HepG2 (cell line): ENCODE measurements at regions not wholly inside any gene's neighbourhood (a gene's known extent, or its start where the extent isn't known, plus 50 kb on each side); places are given as distances from the start of the nearest gene placed in this dataset.

Experiments
- ATAC-seq: fragments of 200-7000 bp; cut with Tn5 transposase; 3 replicates; pipeline ENCODE4 v1.9.1; 2020; ENCODE audit warnings: mild to moderate bottlenecking, moderate library complexity
- BruUV-seq: library from RNA; stranded (reverse); fragments of 400-500 nt; replicated peaks from 2 replicates; lab custom pipeline; 2021; lab: Mats Ljungman, UMichigan
- CTCF ChIA-PET: fragments of 300-600 bp; formaldehyde crosslinking; extraction: SDS; loops from one replicate; lab custom pipeline; 2021; ENCODE audit warnings: low total read pairs, inconsistent platforms, low intra/inter-chr PET ratio; lab: Yijun Ruan, JAX
- POLR2A ChIA-PET: fragments of 350-600 bp; sonication (Branson Sonifier 250); formaldehyde crosslinking; loops from one replicate; lab custom pipeline; 2020; ENCODE audit warnings: antibody characterized with exemption, inconsistent platforms; lab: Yijun Ruan, JAX
- DNase-seq: peaks from one replicate; pipeline ENCODE4 v3.0.0-alpha.2; 2015; ENCODE audit warnings: low spot score
- FAIRE-seq: peaks from 3 replicates; lab custom pipeline; 2011; peaks lifted over from hg19 to GRCh38; lab: Jason Lieb, UNC
- H2AFZ ChIP-seq: one replicate; pipeline ENCODE4 v1.6.1; 2011; ENCODE audit warnings: low read length, inconsistent platforms
- H3K27ac ChIP-seq: fragments of 300-600 bp; 3 replicates; pipeline ENCODE4 v1.8.0; 2011; ENCODE audit warnings: mixed run types, mild to moderate bottlenecking, mixed read lengths, low read length, inconsistent platforms; ENCODE audit not compliant: insufficient read depth; ENCODE audit errors: extremely low read length
- H3K27me3 ChIP-seq, 2 experiments: fragments of 200-600 bp in 1 of 2; 2 replicates in 1 of 2; 3 replicates in 1 of 2; pipeline versions ENCODE4 v1.6.0 to v1.8.0; 2011; ENCODE audit warnings: low read length in 2 of 2, mild to moderate bottlenecking in 2 of 2, moderate library complexity in 2 of 2, inconsistent platforms in 1 of 2; ENCODE audit not compliant: insufficient read depth in 2 of 2, control insufficient read depth in 1 of 2
- H3K36me3 ChIP-seq, 2 experiments: fragments of 200-600 bp in 1 of 2; replicated peaks in 1 of 2; 2 replicates in 1 of 2; 3 replicates in 1 of 2; pipeline versions ENCODE4 v1.5.1 to v1.8.0; 2011; ENCODE audit warnings: low read length in 2 of 2, inconsistent platforms in 1 of 2; ENCODE audit not compliant: insufficient read depth in 2 of 2, control insufficient read depth in 1 of 2
- H3K4me1 ChIP-seq: 2 replicates; pipeline ENCODE4 v1.5.1; 2012; ENCODE audit warnings: low read length, inconsistent platforms; ENCODE audit not compliant: insufficient read depth
- H3K4me2 ChIP-seq: 2 replicates; pipeline ENCODE4 v1.6.0; 2011; ENCODE audit warnings: low read depth, low read length, inconsistent platforms
- H3K4me3 ChIP-seq, 3 experiments: fragments of 200-600 bp in 1 of 3; sonication (generic), shearing (Covaris generic) in 1 of 3; replicated peaks in 1 of 3; 2 replicates each; pipeline ENCODE4 v1.5.1; 2011 to 2016; ENCODE audit warnings: low read length in 3 of 3, inconsistent platforms in 2 of 3, low read depth in 2 of 3, mild to moderate bottlenecking in 2 of 3, control low read depth in 1 of 3, mixed read lengths in 1 of 3; ENCODE audit not compliant: insufficient read depth in 1 of 3
- H3K79me2 ChIP-seq: one replicate; pipeline ENCODE4 v1.6.1; 2011; ENCODE audit warnings: low read length, inconsistent platforms; ENCODE audit not compliant: insufficient read depth
- H3K9ac ChIP-seq: 2 replicates; pipeline ENCODE4 v1.6.0; 2011; ENCODE audit warnings: mild to moderate bottlenecking, low read depth, low read length, inconsistent platforms; ENCODE audit not compliant: insufficient read depth
- H3K9me3 ChIP-seq: 2 replicates; pipeline ENCODE4 v1.5.1; 2012; ENCODE audit warnings: mild to moderate bottlenecking, low read length
- H4K20me1 ChIP-seq: 2 replicates; pipeline ENCODE4 v1.6.0; 2011; ENCODE audit warnings: inconsistent platforms, mild to moderate bottlenecking, low read length, moderate library complexity; ENCODE audit not compliant: insufficient read depth
- BHLHE40 ChIP-seq: IDR thresholded peaks from 2 replicates; pipeline ENCODE4 v1.6.1; 2011; ENCODE audit warnings: low read length, improper control_type of control experiment
- ELF4 ChIP-seq: sonication (generic); formaldehyde crosslinking; IDR thresholded peaks from 2 replicates; pipeline ENCODE4 v1.5.0; 2020; ENCODE audit warnings: missing genetic modification reagents, mild to moderate bottlenecking, moderate library complexity, borderline replicate concordance
- MEF2D ChIP-seq: sonication (generic); formaldehyde crosslinking; IDR thresholded peaks from 2 replicates; pipeline ENCODE4 v1.5.1; 2020; ENCODE audit warnings: mild to moderate bottlenecking, missing genetic modification reagents
- NAIF1 ChIP-seq: sonication (generic); formaldehyde crosslinking; IDR thresholded peaks from 2 replicates; pipeline ENCODE4 v1.5.0; 2020; ENCODE audit warnings: mild to moderate bottlenecking, missing genetic modification reagents, borderline replicate concordance
- ZC3H13 ChIP-seq: sonication (generic); formaldehyde crosslinking; IDR thresholded peaks from 2 replicates; pipeline ENCODE4 v1.8.1; 2023; ENCODE audit warnings: mild to moderate bottlenecking, missing genetic modification reagents, moderate library complexity
- ZNF564 ChIP-seq: sonication (generic); formaldehyde crosslinking; IDR thresholded peaks from 2 replicates; pipeline ENCODE4 v1.8.1; 2023; ENCODE audit warnings: mild to moderate bottlenecking, missing genetic modification reagents
- WGBS: methylation state at CpG from one replicate; pipeline ENCODE4 v1.1.6; 2017; ENCODE audit warnings: low lambda C conversion rate; 5-methylcytosine and 5-hydroxymethylcytosine counted together
- in situ Hi-C: cut with HindIII; loops from 2 replicates; pipeline ENCODE4 v1.10.0; 2017; ENCODE audit warnings: low pct_unique_long_range_greater_than_20kb; ENCODE audit not compliant: extremely low pct_ligation_motif_present
- intact Hi-C: fragments of 100-400 bp; cut with micrococcal nuclease; formaldehyde crosslinking; loops from one replicate; pipeline ENCODE4 v1.10.0; 2022; ENCODE audit not compliant: unreplicated experiment
- TF ChIP-seq, protein P1 (sequence below): sonication (generic); formaldehyde crosslinking; IDR thresholded peaks from 2 replicates; pipeline ENCODE4 v1.4.0; 2020; ENCODE audit warnings: missing genetic modification reagents
- TF ChIP-seq, protein P2 (sequence below): sonication (generic); formaldehyde crosslinking; IDR thresholded peaks from 2 replicates; pipeline ENCODE4 v1.4.0; 2020; ENCODE audit warnings: missing genetic modification reagents
- TF ChIP-seq, protein P3 (sequence below): sonication (generic); formaldehyde crosslinking; IDR thresholded peaks from 2 replicates; pipeline ENCODE4 v1.9.0; 2021; ENCODE audit warnings: missing genetic modification reagents, mild to moderate bottlenecking, borderline replicate concordance

DNA sequence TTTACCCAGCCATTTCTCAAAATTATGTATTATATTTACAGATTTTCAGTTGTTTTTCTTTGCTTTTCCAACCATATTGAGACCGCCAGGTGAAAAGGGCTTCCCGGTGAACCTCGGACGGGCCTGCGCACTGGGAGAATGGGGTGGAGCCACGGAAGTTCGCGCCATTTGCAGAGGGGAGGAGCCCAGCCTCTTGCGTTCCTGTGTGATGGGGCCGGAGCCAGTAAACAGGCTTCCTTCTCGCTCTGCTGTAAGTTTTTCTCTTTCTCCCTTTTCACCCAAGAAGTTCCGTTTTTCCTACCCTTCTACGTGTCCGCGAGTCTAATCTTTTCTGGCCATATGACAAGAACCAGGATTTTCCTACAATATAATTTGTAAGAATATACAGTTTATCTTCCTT is 1108.8 kb upstream of the SEL1L start (continued):
- TF ChIP-seq ZNF564 (CRISPR knock-in tag) (no peak), BHLHE40 (no peak), NAIF1 (no peak), ELF4 (CRISPR knock-in tag) (no peak)
- TF ChIP-seq, protein P1, sequence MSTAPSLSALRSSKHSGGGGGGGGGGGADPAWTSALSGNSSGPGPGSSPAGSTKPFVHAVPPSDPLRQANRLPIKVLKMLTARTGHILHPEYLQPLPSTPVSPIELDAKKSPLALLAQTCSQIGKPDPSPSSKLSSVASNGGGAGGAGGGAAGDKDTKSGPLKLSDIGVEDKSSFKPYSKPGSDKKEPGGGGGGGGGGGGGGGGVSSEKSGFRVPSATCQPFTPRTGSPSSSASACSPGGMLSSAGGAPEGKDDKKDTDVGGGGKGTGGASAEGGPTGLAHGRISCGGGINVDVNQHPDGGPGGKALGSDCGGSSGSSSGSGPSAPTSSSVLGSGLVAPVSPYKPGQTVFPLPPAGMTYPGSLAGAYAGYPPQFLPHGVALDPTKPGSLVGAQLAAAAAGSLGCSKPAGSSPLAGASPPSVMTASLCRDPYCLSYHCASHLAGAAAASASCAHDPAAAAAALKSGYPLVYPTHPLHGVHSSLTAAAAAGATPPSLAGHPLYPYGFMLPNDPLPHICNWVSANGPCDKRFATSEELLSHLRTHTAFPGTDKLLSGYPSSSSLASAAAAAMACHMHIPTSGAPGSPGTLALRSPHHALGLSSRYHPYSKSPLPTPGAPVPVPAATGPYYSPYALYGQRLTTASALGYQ (CRISPR knock-in tag), result no peak
- TF ChIP-seq, protein P2, sequence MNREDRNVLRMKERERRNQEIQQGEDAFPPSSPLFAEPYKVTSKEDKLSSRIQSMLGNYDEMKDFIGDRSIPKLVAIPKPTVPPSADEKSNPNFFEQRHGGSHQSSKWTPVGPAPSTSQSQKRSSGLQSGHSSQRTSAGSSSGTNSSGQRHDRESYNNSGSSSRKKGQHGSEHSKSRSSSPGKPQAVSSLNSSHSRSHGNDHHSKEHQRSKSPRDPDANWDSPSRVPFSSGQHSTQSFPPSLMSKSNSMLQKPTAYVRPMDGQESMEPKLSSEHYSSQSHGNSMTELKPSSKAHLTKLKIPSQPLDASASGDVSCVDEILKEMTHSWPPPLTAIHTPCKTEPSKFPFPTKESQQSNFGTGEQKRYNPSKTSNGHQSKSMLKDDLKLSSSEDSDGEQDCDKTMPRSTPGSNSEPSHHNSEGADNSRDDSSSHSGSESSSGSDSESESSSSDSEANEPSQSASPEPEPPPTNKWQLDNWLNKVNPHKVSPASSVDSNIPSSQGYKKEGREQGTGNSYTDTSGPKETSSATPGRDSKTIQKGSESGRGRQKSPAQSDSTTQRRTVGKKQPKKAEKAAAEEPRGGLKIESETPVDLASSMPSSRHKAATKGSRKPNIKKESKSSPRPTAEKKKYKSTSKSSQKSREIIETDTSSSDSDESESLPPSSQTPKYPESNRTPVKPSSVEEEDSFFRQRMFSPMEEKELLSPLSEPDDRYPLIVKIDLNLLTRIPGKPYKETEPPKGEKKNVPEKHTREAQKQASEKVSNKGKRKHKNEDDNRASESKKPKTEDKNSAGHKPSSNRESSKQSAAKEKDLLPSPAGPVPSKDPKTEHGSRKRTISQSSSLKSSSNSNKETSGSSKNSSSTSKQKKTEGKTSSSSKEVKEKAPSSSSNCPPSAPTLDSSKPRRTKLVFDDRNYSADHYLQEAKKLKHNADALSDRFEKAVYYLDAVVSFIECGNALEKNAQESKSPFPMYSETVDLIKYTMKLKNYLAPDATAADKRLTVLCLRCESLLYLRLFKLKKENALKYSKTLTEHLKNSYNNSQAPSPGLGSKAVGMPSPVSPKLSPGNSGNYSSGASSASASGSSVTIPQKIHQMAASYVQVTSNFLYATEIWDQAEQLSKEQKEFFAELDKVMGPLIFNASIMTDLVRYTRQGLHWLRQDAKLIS (CRISPR knock-in tag), result no peak

DNA sequence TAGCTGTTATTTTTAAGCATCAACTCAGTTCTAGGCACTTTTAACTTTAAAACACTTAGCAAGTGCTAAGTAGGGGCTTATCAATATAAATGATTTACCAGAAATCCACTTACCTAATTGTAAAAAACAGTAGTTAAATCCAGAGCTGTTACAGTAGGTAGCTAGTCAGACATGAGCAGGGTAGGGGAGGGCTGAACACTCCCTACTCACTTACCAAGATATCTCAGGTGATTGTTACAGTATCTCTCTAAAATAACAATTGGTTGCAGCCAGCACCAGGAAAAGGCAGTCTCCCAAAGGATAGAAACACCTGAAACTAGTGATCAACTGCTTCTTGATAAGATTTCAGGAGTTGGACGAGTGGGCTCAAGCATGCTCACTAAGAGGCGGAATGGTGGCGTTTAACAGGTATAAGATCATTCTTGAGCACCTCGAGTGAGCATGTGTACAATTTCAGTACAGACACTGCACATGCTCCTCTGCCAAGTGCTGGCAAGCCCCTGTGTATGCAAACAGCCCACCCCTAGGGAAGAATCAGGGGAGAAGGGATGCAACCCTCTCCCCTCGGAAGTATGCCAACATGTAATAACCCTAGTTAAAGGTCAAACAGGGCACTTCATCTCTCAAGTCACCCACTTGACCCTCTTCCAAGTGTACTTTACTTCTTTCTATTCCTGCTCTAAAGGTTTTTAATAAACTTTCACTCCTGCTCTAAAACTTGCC is 1113.6 kb upstream of the SEL1L start:
- peaks cover 82% of the 10 kb centered on the region for H3K9me3 ChIP-seq
- in situ Hi-C loops, result no loop called here

More for the DNA sequence above, 1113.6 kb upstream of the SEL1L start:
- Histone ChIP-seq H3K4me1 (no peaks in the 10 kb centered on the region), H3K79me2 (no peaks in the 10 kb centered on the region), H3K4me3 (no peak overlapping the region), H3K9ac (no peak overlapping the region), H2AFZ (no peak overlapping the region), H3K36me3 (no peaks in the 10 kb centered on the region), H3K27me3 (no peaks in the 10 kb centered on the region)
- no TSS peak for BruUV-seq
- ChIA-PET CTCF (no interaction called here), POLR2A (no interaction called here)
- DNase-seq (no peak), ATAC-seq (no peak), FAIRE-seq (no peak)
- WGBS, result 3% methylated on average over 4 of the region's 5 CpGs
- TF ChIP-seq, protein P3, sequence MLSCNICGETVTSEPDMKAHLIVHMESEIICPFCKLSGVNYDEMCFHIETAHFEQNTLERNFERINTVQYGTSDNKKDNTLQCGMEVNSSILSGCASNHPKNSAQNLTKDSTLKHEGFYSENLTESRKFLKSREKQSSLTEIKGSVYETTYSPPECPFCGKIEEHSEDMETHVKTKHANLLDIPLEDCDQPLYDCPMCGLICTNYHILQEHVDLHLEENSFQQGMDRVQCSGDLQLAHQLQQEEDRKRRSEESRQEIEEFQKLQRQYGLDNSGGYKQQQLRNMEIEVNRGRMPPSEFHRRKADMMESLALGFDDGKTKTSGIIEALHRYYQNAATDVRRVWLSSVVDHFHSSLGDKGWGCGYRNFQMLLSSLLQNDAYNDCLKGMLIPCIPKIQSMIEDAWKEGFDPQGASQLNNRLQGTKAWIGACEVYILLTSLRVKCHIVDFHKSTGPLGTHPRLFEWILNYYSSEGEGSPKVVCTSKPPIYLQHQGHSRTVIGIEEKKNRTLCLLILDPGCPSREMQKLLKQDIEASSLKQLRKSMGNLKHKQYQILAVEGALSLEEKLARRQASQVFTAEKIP (CRISPR knock-in tag), result no peak
- TF ChIP-seq ZC3H13 (CRISPR knock-in tag) (no peak), MEF2D (CRISPR knock-in tag) (no peak)
- TF ChIP-seq, all 625 proteins: peak for 0
- intact Hi-C loops, result no loop called here
- no peak overlapping the region for H3K27ac ChIP-seq
- no peak overlapping the region for H3K4me2 ChIP-seq
- no peaks in the 10 kb centered on the region for H4K20me1 ChIP-seq
